ENCODE measurements at regions not wholly inside any gene's neighbourhood (a gene's known extent, or its start where the extent isn't known, plus 50 kb on each side); places are given as distances from the start of the nearest gene placed in this dataset.

DNA sequence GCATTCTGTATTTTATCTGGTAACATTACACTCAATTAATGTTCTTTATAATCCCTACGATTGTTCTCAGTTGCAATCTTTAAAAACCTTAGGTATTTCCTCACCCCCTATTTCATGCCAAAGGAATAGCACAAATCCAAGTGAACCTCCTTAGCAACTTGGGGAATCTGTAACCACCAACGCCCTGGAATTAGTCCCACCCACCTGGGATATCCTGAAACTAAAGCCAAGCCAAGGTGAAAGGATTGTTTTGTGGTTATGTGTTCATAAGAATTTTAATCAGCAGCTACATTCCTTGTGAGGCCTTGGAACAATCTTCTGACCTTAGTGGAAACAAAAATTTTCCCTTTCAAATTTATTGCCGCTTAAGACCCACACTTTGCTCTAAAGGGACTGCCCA is 908.7 kb downstream of the TTLL7 start:
- TF ChIP-seq, protein P1, sequence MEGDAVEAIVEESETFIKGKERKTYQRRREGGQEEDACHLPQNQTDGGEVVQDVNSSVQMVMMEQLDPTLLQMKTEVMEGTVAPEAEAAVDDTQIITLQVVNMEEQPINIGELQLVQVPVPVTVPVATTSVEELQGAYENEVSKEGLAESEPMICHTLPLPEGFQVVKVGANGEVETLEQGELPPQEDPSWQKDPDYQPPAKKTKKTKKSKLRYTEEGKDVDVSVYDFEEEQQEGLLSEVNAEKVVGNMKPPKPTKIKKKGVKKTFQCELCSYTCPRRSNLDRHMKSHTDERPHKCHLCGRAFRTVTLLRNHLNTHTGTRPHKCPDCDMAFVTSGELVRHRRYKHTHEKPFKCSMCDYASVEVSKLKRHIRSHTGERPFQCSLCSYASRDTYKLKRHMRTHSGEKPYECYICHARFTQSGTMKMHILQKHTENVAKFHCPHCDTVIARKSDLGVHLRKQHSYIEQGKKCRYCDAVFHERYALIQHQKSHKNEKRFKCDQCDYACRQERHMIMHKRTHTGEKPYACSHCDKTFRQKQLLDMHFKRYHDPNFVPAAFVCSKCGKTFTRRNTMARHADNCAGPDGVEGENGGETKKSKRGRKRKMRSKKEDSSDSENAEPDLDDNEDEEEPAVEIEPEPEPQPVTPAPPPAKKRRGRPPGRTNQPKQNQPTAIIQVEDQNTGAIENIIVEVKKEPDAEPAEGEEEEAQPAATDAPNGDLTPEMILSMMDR (IDR thresholded peaks at IDR 0.05) = no peak
- no peak for TF ChIP-seq POLR2A (IDR thresholded peaks at IDR 0.05)
